Limb (tissue), 2 donors: ENCODE measurements at regions not wholly inside any gene's neighbourhood (a gene's known extent, or its start where the extent isn't known, plus 50 kb on each side); places are given as distances from the start of the nearest gene placed in this dataset.
"Not testable (repeated sequence)": the region's sequence is repeated elsewhere in the genome, so short reads cannot be mapped to it uniquely, and the experiment has no call there.

Experiments
- DNase-seq, 2 donors: peaks; one replicate each; pipeline ENCODE4 v3.0.0-alpha.2; 2016; ENCODE audit errors: extremely low spot score in 2 of 2

DNA sequence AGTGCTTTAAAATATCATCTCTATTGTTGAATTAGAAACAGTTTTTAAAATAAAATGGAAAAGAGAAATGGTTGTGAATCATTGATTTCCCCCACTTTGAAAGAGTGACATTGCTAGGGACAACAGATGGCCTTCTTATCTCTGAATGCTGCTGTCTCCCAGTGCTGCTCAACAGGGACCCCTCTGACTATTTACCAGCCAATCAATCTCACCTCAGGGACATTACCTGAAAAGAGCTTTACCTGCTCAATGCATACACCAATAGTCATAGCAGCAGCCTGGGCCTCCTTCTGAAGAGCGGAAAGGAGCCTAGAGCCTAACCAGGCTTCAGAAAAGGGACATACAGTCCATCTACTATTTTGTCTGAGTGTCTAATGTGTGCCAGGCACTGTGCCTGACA, 162.8 kb downstream of the CGGBP1 start:
- no peak for DNase-seq

DNA sequence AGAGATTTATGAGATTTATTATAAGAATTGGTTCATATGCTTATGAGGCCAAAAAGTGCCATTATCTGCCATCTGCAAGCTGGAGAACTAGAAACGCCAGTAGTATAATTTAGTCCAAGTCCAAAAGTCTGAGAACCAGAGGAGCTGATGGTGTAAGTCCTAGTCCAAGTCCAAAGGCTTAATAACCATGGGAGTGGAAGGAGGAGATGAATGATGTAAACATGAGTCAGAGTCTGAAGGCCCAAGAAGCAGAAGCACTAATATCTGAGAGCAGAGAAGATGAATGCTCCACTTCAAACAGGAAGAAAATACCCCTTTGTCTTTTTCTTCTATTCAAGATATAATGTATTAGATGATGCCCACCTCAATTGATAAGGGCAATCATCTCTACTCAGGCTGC, 185.7 kb downstream of the CGGBP1 start:
- no peak for DNase-seq

- no peak for DNase-seq
Measured at GRCh38 chr3:87867001-87867400, 191.8 kb downstream of the CGGBP1 start.

GRCh38 chr3:87856126-87856525, 202.7 kb downstream of the CGGBP1 start:
- no peak for DNase-seq

DNA sequence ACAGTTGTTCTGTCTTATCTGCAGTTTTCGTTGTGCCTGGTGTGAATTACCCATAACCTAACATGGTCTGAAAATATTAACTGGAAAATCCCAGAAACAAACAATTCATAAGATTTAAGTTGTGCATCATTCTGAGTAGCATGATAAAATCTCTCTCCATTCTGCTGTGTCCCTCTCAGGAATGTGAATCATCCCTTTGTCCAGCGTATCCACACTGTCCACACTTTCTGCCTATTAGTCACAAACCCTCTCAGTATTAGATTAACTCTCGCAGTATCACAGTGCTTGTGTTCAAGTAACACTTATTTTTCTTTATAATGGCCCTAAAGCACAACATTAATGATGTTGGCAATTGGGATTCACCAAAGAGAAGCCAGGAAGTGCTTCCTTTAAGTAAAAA, 203.2 kb downstream of the CGGBP1 start:
- DNase-seq, result no peak

DNA sequence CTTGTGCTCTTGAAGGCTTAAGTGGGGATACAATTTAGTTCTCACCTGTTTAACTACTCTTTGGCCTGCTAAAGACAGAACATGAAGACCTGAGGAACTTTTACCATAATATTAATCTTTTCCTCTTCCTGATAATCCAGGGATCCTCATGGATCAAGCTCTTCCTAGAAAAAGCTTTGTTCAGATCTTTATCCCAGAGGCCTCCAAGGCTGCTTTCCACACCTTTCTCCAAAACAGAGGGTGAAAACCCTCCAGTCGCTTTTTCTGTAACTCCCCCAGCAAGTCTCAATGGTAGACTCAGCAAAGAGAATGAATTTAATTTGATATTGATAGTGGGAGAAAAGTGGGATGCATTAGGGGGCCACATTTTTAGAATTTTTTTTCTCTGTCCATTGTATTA, 203.6 kb downstream of the CGGBP1 start:
- DNase-seq, result no peak

GRCh38 chr3:87848003-87848402, 210.8 kb downstream of the CGGBP1 start:
- no peak for DNase-seq

- DNase-seq, result no peak
Measured at GRCh38 chr3:87837076-87837475, 221.7 kb downstream of the CGGBP1 start.

- no peak for DNase-seq
Measured at GRCh38 chr3:87836026-87836425, 222.8 kb downstream of the CGGBP1 start.

DNA sequence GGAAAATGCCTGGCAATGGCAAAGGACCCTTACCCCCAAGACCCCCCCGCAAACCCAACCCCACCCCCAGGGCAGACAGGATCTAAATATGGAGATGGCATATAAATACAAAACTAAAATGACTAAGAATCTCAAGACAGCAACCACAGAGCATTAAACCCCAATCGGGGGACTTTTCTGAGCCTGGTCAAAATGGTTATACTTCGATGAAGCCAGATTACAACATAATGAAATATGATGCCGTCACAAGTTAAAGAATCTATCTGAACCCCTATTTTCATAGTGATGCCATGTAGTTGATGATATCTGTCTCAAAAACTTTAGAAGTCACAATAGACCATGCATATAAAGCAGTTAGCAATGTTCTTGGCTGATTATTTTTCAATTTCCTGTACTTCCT, 223.6 kb downstream of the CGGBP1 start:
- DNase-seq, result no peak

DNA sequence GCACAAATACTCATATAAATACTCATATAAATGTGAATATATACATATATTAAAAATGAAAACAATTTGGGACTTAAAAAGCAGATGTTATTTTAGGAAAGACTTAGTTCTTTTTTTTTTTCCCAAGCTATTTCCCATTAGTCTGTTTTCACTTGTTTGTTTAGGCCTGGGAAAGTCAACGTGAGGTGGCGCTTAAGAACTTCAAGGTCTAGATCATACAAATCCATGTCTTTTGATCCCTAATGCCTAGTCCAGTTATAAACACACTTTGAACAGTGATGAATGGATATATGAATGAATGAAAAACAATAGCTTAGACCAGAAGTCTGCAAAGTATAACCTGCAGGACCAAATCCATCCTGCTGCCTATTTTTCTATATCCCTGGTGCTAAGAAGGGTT, 224.5 kb downstream of the CGGBP1 start:
- DNase-seq, result no peak

DNA sequence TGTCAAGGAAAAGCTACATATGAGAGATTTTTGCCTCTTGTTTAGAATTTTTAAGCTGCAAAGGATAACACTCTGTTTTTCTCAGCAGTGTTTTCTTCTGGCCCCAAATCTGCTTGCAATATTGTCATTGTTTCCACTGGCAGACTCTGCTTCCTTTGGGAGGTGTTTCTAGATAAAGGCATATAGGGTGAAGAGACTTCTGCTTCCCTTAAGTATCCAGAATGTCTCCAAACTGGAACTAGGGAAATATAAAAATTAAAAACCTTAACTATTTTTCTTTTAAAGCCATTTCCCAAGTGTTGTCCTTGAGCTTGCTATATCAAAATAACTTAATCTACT, 225.8 kb downstream of the CGGBP1 start:
- DNase-seq, result no peak

DNA sequence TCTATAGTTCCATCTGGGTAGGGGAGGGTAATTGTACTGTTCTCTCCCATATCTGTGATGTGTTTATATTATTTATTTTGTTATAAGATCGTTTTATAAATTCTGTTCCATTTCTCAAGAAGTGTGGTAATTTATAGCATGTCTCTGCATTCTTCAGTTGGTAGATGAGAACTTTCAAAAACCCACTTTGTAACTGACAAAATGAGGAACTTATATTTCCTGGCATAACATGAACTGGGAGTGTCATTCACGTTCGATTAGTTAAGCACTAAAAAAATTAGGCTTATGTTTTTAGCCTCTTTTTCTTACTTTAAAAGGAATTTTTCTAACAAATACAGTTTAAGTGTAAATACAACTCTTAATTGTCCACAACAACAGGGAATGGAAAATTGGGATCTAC, 230.8 kb downstream of the CGGBP1 start:
- no peak for DNase-seq

GRCh38 chr3:87822563-87822962, 236.2 kb downstream of the CGGBP1 start:
- no peak for DNase-seq

GRCh38 chr3:87813503-87813902, 245.3 kb downstream of the CGGBP1 start:
- not testable (repeated sequence) for DNase-seq

GRCh38 chr3:87811953-87812352, 246.9 kb downstream of the CGGBP1 start:
- no peak for DNase-seq

DNA sequence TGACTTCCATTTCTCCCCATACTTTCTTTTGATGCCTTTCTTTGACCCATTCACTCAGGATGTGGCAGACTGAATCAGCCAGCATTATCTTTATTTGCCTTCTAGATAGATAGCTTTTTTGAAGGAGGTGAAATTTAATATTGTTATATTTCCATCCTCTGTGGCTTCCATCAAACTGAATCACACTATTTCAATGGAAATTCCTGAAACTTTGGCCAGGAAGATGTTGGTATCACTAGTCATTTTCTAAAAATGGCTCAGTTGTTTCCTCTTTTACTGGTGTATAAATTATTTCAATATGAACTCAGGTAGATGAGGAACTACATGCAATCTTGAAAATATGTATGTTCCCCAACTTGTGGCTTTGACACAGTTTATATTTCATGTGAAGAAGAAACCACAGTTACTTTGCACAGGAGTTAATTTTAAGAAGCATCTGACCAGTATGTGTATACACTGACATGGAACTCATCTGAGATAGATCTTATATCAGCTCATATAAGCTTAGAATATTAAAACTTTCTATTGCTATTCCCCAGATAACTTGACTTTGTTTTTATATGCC, 248.3 kb downstream of the CGGBP1 start:
- no peak for DNase-seq

DNA sequence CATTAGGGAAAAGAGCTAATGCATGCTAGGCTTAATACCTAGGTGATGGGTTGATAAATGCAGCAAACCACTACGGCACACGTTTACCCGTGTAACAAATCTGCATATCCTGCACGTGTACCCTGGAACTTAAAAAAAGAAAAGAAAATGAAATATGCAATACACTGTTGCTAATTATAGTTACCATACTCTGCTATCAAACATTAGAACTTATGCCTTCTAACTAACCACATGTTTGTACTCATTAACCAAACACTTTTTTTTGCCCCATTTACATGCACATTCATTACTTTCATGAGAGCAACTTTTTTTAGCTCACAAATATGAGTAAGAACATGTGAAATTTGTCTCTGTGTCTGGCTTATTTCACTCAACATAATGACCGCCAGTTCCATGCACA, 253.1 kb downstream of the CGGBP1 start:
- DNase-seq, result no peak

- DNase-seq, result no peak
Measured at GRCh38 chr3:87801409-87801808, 257.4 kb downstream of the CGGBP1 start.

- DNase-seq, result no peak
Measured at GRCh38 chr3:87800516-87800915, 258.3 kb downstream of the CGGBP1 start.

- no peak for DNase-seq
Measured at GRCh38 chr3:87798567-87798947, 260.2 kb downstream of the CGGBP1 start.

DNA sequence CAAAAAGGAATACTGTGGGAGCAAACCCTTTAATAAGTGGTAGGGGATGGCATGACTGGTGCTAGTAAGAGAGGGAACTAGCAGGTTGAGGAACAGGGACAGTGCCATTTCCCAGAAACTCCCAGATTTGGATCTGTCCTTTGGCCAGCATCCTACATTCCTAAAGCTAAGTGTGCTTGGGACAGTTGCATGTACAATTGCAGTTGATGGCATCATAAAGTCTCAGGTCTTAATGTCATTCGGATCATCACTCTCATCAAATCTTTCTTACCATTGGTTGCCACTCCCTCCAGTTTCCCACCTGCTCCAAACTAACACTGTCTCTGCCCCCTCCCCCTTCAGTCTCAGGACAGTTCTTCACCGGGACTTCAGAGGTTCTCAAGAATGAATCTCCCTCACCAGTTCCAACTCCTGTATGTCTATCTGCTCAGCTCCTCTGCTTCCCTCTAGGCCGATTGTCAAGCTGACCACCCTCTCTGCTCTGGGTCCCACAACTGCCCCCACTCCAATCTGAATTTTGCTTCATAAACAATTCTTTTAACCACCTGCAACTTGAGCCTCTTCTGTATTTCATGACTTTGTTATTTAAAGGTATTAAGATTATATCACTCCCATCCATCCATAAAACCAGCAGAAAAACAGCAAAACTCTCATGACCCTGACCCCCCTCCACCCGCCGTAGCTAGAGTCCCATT, 260.8 kb downstream of the CGGBP1 start:
- no peak for DNase-seq

DNA sequence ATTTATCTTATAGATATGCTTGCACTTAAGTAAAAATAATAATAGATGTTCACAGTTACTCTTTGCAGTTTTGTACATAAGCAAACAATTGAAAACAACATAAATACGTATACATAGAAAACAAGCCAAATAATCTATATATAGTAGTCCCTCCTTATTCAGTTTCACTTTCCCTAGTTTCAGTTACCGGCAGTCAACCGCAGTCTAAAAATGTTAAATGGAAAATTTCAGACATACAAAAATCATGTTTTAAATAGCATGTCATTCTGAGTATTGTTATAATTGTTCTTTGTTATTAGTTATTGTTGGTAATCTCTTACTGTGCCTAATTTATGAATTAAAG, 262.0 kb downstream of the CGGBP1 start:
- no peak for DNase-seq
